ENCODE measurements at regions not wholly inside any gene's neighbourhood (a gene's known extent, or its start where the extent isn't known, plus 50 kb on each side); places are given as distances from the start of the nearest gene placed in this dataset.

DNA sequence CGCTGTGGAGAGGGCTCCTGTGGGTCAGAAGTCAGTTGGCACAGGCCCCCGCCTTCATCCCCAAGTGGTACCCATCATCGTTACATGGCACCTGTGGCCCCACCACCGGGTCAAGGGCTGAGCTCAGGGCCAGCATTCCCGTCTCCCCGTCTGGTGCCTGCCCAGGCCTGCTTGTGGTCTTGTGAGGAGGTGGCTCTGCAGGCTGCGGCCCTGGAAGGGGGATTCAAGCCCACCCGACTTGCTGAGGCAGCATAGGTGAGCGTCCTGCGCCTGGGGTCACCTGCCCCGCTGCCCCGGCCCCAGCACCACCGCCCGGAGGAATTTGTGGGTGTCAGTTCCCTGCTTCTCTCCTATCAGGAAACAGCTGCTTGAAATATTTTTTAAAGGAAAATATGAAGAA is 53.0 kb upstream of the EN2 start:
- ChIA-PET POLR2A (no interaction called here), CTCF (ENCODE audit: low intra/inter-chr PET ratio, low total read pairs) (no interaction called here)
- Histone ChIP-seq H3K79me2 (ENCODE audit: insufficient read depth, low read length) (no peaks in the 10 kb centered on the region), H4K20me1 (ENCODE audit: insufficient read depth, low read length) (no peaks in the 10 kb centered on the region), H2AFZ (ENCODE audit: low read length) (no peak overlapping the region), H3K4me2 (ENCODE audit: low read depth, low read length) (no peak overlapping the region), H3K36me3 (replicated peaks in 1 of 2; ENCODE audit: control insufficient read depth in 1 of 2, insufficient read depth in 2 of 2, low read length in 2 of 2) (no peaks in the 10 kb centered on the region), H3K27me3 (ENCODE audit: control insufficient read depth in 1 of 2, insufficient read depth in 2 of 2, low read length in 2 of 2) (peaks cover 17 to 63% of the 10 kb centered on the region in 2 experiments), H3K9ac (ENCODE audit: insufficient read depth, low read depth, low read length) (no peak overlapping the region), H3K4me3 (replicated peaks in 1 of 3; ENCODE audit: insufficient read depth in 1 of 3, low read depth in 2 of 3, low read length in 3 of 3) (no peak overlapping the region), H3K9me3 (ENCODE audit: low read length) (no peaks in the 10 kb centered on the region), H3K4me1 (ENCODE audit: insufficient read depth, low read length) (no peaks in the 10 kb centered on the region), H3K27ac (ENCODE audit: extremely low read length, insufficient read depth, low read length) (no peak overlapping the region)
- in situ Hi-C loops (cut with HindIII; ENCODE audit: extremely low pct_ligation_motif_present, low pct_unique_long_range_greater_than_20kb) (no loop called here), intact Hi-C loops (cut with micrococcal nuclease; ENCODE audit: unreplicated experiment) (no loop called here)
- DNase-seq (ENCODE audit: low spot score): no peak
- FAIRE-seq: no peak
- no TSS peak for BruUV-seq (replicated peaks)
- no peak for ATAC-seq
- WGBS (ENCODE audit: low lambda C conversion rate): 16% methylated on average over 7 of the region's 14 CpGs
- TF ChIP-seq ZNF788 (CRISPR knock-in tag; IDR thresholded peaks at IDR 0.05; ENCODE audit: borderline replicate concordance): no peak
- TF ChIP-seq NFYC (CRISPR knock-in tag; IDR thresholded peaks at IDR 0.05): no peak
- TF ChIP-seq, protein P1, sequence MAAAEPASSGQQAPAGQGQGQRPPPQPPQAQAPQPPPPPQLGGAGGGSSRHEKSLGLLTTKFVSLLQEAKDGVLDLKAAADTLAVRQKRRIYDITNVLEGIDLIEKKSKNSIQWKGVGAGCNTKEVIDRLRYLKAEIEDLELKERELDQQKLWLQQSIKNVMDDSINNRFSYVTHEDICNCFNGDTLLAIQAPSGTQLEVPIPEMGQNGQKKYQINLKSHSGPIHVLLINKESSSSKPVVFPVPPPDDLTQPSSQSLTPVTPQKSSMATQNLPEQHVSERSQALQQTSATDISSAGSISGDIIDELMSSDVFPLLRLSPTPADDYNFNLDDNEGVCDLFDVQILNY (CRISPR knock-in tag; conservative IDR thresholded peaks at IDR 0.05): no peak
- TF ChIP-seq, protein P2, sequence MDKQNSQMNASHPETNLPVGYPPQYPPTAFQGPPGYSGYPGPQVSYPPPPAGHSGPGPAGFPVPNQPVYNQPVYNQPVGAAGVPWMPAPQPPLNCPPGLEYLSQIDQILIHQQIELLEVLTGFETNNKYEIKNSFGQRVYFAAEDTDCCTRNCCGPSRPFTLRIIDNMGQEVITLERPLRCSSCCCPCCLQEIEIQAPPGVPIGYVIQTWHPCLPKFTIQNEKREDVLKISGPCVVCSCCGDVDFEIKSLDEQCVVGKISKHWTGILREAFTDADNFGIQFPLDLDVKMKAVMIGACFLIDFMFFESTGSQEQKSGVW (CRISPR knock-in tag; IDR thresholded peaks at IDR 0.05; ENCODE audit: borderline replicate concordance): no peak
- no peak for TF ChIP-seq ZNF343 (CRISPR knock-in tag; IDR thresholded peaks at IDR 0.05)
- TF ChIP-seq RXRB (CRISPR knock-in tag; IDR thresholded peaks at IDR 0.05; ENCODE audit: borderline replicate concordance): no peak
- TF ChIP-seq, protein P3, sequence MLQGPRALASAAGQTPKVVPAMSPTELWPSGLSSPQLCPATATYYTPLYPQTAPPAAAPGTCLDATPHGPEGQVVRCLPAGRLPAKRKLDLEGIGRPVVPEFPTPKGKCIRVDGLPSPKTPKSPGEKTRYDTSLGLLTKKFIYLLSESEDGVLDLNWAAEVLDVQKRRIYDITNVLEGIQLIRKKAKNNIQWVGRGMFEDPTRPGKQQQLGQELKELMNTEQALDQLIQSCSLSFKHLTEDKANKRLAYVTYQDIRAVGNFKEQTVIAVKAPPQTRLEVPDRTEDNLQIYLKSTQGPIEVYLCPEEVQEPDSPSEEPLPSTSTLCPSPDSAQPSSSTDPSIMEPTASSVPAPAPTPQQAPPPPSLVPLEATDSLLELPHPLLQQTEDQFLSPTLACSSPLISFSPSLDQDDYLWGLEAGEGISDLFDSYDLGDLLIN (CRISPR knock-in tag; IDR thresholded peaks at IDR 0.05; ENCODE audit: borderline replicate concordance): no peak
- TF ChIP-seq, protein P4, sequence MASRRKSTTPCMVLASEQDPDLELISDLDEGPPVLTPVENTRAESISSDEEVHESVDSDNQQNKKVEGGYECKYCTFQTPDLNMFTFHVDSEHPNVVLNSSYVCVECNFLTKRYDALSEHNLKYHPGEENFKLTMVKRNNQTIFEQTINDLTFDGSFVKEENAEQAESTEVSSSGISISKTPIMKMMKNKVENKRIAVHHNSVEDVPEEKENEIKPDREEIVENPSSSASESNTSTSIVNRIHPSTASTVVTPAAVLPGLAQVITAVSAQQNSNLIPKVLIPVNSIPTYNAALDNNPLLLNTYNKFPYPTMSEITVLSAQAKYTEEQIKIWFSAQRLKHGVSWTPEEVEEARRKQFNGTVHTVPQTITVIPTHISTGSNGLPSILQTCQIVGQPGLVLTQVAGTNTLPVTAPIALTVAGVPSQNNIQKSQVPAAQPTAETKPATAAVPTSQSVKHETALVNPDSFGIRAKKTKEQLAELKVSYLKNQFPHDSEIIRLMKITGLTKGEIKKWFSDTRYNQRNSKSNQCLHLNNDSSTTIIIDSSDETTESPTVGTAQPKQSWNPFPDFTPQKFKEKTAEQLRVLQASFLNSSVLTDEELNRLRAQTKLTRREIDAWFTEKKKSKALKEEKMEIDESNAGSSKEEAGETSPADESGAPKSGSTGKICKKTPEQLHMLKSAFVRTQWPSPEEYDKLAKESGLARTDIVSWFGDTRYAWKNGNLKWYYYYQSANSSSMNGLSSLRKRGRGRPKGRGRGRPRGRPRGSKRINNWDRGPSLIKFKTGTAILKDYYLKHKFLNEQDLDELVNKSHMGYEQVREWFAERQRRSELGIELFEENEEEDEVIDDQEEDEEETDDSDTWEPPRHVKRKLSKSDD (CRISPR knock-in tag; IDR thresholded peaks at IDR 0.05; ENCODE audit: low read depth): no peak
- no peak for TF ChIP-seq FOXA1 (IDR thresholded peaks at IDR 0.05)
- no peak for TF ChIP-seq FOXA1 (CRISPR knock-in tag; IDR thresholded peaks at IDR 0.05)
- TF ChIP-seq, protein P5, sequence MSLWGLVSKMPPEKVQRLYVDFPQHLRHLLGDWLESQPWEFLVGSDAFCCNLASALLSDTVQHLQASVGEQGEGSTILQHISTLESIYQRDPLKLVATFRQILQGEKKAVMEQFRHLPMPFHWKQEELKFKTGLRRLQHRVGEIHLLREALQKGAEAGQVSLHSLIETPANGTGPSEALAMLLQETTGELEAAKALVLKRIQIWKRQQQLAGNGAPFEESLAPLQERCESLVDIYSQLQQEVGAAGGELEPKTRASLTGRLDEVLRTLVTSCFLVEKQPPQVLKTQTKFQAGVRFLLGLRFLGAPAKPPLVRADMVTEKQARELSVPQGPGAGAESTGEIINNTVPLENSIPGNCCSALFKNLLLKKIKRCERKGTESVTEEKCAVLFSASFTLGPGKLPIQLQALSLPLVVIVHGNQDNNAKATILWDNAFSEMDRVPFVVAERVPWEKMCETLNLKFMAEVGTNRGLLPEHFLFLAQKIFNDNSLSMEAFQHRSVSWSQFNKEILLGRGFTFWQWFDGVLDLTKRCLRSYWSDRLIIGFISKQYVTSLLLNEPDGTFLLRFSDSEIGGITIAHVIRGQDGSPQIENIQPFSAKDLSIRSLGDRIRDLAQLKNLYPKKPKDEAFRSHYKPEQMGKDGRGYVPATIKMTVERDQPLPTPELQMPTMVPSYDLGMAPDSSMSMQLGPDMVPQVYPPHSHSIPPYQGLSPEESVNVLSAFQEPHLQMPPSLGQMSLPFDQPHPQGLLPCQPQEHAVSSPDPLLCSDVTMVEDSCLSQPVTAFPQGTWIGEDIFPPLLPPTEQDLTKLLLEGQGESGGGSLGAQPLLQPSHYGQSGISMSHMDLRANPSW (CRISPR knock-in tag; IDR thresholded peaks at IDR 0.05; ENCODE audit: borderline replicate concordance): no peak
- no peak for TF ChIP-seq ZBTB42 (CRISPR knock-in tag; IDR thresholded peaks at IDR 0.05)
- TF ChIP-seq RBAK (CRISPR knock-in tag; IDR thresholded peaks at IDR 0.05): no peak
